ENCODE measurements at regions not wholly inside any gene's neighbourhood (a gene's known extent, or its start where the extent isn't known, plus 50 kb on each side); places are given as distances from the start of the nearest gene placed in this dataset.

DNA sequence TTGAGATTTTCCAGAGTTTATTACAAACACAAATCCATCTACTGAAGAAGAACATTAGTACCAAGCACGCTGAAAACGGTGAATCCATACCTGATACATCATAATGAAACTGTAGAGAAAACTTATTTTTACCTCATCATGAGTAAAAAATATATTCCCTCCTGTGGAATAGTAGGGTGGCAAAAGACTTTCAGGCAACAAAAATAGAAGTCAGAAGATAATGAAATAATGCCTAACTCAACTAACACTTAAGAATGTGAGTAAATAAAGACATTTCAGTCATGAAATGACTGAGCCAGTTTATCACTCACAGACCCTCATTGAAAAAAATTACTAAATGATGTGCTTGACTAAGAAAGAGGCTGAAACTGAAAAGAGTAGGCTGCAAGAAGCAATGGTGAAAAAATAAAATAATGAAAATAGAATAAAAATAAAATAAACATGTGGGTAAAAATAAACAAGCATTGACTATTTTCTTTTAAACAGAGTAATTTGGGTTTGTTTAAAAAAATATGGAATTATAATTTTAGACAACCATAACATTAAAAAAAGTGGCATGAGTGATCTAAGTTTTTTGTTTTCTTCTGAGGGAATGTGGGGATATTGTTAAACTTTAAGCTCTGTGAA is 148.6 kb downstream of the ASCL1 start (continued):
- TF ChIP-seq, protein P1, sequence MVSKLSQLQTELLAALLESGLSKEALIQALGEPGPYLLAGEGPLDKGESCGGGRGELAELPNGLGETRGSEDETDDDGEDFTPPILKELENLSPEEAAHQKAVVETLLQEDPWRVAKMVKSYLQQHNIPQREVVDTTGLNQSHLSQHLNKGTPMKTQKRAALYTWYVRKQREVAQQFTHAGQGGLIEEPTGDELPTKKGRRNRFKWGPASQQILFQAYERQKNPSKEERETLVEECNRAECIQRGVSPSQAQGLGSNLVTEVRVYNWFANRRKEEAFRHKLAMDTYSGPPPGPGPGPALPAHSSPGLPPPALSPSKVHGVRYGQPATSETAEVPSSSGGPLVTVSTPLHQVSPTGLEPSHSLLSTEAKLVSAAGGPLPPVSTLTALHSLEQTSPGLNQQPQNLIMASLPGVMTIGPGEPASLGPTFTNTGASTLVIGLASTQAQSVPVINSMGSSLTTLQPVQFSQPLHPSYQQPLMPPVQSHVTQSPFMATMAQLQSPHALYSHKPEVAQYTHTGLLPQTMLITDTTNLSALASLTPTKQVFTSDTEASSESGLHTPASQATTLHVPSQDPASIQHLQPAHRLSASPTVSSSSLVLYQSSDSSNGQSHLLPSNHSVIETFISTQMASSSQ (IDR thresholded peaks at IDR 0.05; ENCODE audit: low read depth), result no peak
- TF ChIP-seq, protein P1 (CRISPR knock-in tag; IDR thresholded peaks at IDR 0.05; ENCODE audit: borderline replicate concordance), result no peak
- TF ChIP-seq, protein P2, sequence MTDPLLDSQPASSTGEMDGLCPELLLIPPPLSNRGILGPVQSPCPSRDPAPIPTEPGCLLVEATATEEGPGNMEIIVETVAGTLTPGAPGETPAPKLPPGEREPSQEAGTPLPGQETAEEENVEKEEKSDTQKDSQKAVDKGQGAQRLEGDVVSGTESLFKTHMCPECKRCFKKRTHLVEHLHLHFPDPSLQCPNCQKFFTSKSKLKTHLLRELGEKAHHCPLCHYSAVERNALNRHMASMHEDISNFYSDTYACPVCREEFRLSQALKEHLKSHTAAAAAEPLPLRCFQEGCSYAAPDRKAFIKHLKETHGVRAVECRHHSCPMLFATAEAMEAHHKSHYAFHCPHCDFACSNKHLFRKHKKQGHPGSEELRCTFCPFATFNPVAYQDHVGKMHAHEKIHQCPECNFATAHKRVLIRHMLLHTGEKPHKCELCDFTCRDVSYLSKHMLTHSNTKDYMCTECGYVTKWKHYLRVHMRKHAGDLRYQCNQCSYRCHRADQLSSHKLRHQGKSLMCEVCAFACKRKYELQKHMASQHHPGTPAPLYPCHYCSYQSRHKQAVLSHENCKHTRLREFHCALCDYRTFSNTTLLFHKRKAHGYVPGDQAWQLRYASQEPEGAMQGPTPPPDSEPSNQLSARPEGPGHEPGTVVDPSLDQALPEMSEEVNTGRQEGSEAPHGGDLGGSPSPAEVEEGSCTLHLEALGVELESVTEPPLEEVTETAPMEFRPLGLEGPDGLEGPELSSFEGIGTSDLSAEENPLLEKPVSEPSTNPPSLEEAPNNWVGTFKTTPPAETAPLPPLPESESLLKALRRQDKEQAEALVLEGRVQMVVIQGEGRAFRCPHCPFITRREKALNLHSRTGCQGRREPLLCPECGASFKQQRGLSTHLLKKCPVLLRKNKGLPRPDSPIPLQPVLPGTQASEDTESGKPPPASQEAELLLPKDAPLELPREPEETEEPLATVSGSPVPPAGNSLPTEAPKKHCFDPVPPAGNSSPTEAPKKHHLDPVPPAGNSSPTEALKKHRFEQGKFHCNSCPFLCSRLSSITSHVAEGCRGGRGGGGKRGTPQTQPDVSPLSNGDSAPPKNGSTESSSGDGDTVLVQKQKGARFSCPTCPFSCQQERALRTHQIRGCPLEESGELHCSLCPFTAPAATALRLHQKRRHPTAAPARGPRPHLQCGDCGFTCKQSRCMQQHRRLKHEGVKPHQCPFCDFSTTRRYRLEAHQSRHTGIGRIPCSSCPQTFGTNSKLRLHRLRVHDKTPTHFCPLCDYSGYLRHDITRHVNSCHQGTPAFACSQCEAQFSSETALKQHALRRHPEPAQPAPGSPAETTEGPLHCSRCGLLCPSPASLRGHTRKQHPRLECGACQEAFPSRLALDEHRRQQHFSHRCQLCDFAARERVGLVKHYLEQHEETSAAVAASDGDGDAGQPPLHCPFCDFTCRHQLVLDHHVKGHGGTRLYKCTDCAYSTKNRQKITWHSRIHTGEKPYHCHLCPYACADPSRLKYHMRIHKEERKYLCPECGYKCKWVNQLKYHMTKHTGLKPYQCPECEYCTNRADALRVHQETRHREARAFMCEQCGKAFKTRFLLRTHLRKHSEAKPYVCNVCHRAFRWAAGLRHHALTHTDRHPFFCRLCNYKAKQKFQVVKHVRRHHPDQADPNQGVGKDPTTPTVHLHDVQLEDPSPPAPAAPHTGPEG (CRISPR knock-in tag; IDR thresholded peaks at IDR 0.05), result no peak
- TF ChIP-seq ZFP37 (CRISPR knock-in tag; IDR thresholded peaks at IDR 0.05; ENCODE audit: borderline replicate concordance), result no peak
